ENCODE measurements at regions not wholly inside any gene's neighbourhood (a gene's known extent, or its start where the extent isn't known, plus 50 kb on each side); places are given as distances from the start of the nearest gene placed in this dataset.

DNA sequence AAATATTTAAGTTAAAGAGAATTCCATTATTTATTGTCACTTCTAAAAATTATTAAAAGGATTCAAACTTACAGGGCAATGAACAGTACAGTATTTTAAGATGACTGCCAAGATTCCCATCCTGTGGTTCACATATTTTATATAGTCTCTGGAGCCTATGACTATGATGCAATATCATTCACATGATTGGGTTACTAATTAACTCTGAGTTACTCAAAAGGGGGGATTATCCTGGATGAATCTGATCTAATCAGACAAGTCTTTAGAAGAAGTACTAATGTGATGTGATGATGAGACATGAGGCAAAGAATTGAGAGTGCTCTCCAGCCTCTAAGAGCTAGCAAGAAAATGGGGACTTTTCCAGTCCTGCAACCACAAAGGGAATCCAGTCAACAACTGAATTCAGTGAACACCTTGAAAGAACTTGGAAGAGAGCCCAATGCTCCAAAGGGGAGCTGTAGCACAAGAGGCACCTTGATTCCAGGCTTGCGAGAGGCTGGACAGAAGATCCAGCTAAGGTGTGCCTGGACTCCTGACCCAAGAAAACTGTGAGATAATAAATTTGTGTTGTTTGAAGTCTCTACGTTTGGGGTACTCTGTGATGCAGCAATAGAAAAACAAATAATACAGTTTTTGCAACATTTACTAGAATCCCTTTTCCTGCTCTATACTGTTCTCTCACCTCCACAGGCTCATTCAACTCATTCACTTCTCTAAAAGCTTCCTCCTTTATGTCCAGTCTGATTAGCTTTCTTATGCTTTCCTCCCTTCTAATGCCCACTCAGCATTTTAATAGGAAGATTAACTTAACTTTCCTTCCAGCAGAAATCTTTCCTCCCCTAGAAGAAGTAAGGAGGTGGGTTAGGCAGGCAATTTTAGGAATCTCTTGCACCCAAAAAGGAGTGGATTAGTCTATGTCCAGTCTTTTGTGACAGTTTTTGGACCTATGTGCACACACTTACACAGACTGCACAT lies 133.8 kb upstream of the LCORL start:
- TF ChIP-seq, protein P1, sequence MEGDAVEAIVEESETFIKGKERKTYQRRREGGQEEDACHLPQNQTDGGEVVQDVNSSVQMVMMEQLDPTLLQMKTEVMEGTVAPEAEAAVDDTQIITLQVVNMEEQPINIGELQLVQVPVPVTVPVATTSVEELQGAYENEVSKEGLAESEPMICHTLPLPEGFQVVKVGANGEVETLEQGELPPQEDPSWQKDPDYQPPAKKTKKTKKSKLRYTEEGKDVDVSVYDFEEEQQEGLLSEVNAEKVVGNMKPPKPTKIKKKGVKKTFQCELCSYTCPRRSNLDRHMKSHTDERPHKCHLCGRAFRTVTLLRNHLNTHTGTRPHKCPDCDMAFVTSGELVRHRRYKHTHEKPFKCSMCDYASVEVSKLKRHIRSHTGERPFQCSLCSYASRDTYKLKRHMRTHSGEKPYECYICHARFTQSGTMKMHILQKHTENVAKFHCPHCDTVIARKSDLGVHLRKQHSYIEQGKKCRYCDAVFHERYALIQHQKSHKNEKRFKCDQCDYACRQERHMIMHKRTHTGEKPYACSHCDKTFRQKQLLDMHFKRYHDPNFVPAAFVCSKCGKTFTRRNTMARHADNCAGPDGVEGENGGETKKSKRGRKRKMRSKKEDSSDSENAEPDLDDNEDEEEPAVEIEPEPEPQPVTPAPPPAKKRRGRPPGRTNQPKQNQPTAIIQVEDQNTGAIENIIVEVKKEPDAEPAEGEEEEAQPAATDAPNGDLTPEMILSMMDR (IDR thresholded peaks at IDR 0.05), result no peak
- intact Hi-C loops (cut with DNase I), result no loop called here
- no peak for DNase-seq
- H3K36me3 ChIP-seq, result no peaks in the 10 kb centered on the region
- H3K9me3 ChIP-seq, result no peaks in the 10 kb centered on the region
- no peak overlapping the region for H3K27ac ChIP-seq
- no peaks in the 10 kb centered on the region for H3K27me3 ChIP-seq
- no peak overlapping the region for H3K4me3 ChIP-seq
- no peak overlapping the region for H3K9ac ChIP-seq (ENCODE audit: low read depth in 2 of 2, low read length in 2 of 2)
- no peaks in the 10 kb centered on the region for H3K4me1 ChIP-seq

DNA sequence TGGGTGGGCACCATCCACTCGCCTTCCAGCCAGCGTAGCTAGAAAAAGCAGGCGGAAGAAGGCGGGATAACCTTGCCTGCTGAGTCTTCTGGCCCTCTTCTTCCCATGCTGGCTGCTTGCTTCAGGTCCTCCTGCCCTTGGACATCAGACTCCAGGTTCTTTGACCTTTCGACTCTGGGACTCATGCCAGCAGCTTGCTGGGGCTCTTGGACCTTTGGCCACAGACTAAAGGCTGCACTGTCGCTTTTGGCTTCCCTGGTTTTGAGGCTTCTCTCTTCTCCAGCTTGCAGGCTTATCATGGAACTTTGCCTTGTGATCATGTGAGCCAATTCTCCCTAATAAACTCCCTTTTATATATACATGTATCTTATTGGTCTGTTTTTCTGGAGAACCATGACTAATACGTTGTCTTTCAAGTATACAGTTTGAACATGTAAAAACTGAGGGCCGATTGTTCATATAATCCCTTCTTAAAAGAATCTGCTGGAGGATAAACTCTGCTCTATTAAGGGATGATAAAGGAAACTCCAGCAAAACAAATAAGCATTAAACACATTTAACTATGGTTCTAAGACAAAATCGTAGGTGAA lies 116.6 kb upstream of the LCORL start:
- Histone ChIP-seq H3K4me3 (no peak overlapping the region), H3K36me3 (no peaks in the 10 kb centered on the region), H3K27ac (no peak overlapping the region), H3K9me3 (no peaks in the 10 kb centered on the region), H3K27me3 (no peaks in the 10 kb centered on the region), H3K9ac (ENCODE audit: low read depth in 2 of 2, low read length in 2 of 2) (no peak overlapping the region), H3K4me1 (no peaks in the 10 kb centered on the region)
- intact Hi-C loops (cut with DNase I), result no loop called here
- TF ChIP-seq, protein P1 (IDR thresholded peaks at IDR 0.05), result no peak
- DNase-seq, result peak; percentile 41

DNA sequence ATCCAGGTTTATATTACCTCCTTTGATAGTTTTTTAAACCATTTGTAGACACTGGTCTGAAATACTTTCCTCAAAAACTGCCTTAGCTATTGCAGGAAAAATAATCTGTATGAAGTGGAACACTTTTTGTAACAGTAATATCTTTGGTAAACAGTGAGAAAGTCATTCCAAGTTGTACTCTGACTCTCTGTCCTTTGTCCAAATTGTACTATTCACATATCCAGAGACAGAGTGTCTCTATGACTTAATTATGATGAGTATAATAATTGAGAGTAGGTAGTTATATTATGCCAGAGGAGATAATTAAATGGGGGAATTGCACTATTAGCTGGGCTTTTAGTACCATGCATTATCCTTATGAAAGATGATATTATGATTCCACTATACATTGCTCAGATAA lies 112.6 kb upstream of the LCORL start:
- H3K9ac ChIP-seq (ENCODE audit: low read depth in 2 of 2, low read length in 2 of 2), result no peak overlapping the region
- TF ChIP-seq, protein P1 (IDR thresholded peaks at IDR 0.05), result no peak
- DNase-seq, result no peak
- no peak overlapping the region for H3K27ac ChIP-seq
- no peaks in the 10 kb centered on the region for H3K27me3 ChIP-seq
- H3K36me3 ChIP-seq, result no peaks in the 10 kb centered on the region
- intact Hi-C loops (cut with DNase I), result no loop called here
- H3K4me3 ChIP-seq, result no peak overlapping the region
- no peaks in the 10 kb centered on the region for H3K4me1 ChIP-seq
- no peaks in the 10 kb centered on the region for H3K9me3 ChIP-seq

DNA sequence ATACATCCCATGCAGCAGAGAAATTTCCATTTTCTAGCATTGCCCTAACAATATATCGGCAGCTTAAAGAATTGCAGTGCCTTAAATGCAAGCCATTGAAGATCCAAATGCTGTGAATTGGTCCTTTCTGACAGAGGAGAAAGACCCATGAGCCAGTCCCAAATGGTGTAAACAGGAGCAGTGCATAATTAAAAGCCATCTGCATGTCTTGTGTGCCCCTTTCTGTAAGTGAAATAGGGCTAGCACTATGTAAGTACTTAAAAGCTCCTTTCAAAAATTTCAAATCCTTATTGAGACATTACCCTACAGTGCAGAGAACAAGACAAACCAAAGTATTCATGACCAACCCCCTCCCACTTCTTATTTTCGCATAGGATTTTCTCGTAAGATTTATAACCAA lies 108.7 kb upstream of the LCORL start:
- H3K27ac ChIP-seq, result no peak overlapping the region
- TF ChIP-seq, protein P1 (IDR thresholded peaks at IDR 0.05), result no peak
- H3K4me1 ChIP-seq, result no peaks in the 10 kb centered on the region
- no peaks in the 10 kb centered on the region for H3K36me3 ChIP-seq
- H3K4me3 ChIP-seq, result no peak overlapping the region
- H3K9ac ChIP-seq (ENCODE audit: low read depth in 2 of 2, low read length in 2 of 2), result no peak overlapping the region
- no peaks in the 10 kb centered on the region for H3K27me3 ChIP-seq
- DNase-seq, result no peak
- intact Hi-C loops (cut with DNase I), result no loop called here
- no peaks in the 10 kb centered on the region for H3K9me3 ChIP-seq

DNA sequence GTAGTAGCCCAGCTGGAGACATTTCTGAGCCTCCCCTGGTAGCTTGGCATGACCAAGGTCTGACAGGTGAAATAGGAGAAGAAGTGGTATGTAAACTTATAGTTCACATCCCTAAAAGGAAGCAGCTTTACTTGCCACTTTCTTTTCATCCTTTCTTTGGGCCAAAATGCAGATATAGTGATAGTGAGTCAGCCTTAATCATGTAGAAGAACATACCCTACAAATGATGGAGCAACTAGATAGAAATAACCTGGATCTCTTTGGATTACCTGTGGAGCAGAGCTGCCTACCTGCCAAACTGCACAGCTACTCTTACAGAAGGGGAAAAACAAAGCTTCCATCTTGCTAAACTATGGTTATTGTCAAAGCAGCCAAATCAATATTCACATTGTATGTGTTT lies 106.7 kb upstream of the LCORL start:
- TF ChIP-seq, protein P1 (IDR thresholded peaks at IDR 0.05), result no peak

More for the DNA sequence above, 106.7 kb upstream of the LCORL start:
- Histone ChIP-seq H3K9me3 (no peaks in the 10 kb centered on the region), H3K4me3 (no peak overlapping the region), H3K4me1 (no peaks in the 10 kb centered on the region), H3K27ac (no peak overlapping the region), H3K36me3 (no peaks in the 10 kb centered on the region), H3K9ac (ENCODE audit: low read depth in 2 of 2, low read length in 2 of 2) (no peak overlapping the region), H3K27me3 (no peaks in the 10 kb centered on the region)
- intact Hi-C loops (cut with DNase I), result no loop called here
- no peak for DNase-seq

Data from colonic mucosa (tissue), 4 donors.